ENCODE measurements at regions not wholly inside any gene's neighbourhood (a gene's known extent, or its start where the extent isn't known, plus 50 kb on each side); places are given as distances from the start of the nearest gene placed in this dataset.

DNA sequence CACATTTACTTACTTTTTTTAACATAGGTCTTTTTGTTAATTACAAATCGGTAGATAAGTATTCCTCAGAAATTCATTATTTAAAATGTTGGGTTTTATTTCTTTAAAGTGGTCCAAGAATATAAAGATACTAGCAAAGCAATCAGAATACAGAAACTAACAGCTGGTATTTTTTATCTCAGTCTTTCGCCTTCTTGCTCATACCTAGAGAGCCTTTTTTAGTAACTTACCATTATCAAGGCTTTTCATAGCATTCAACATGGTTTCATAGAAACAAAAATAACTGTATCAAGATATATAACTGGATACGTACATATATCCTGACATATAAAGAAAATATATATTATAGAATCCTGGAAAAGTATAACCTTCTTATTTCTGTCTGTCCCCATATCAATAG lies 227.8 kb upstream of the MIR17HG start (continued):
- TF ChIP-seq EZH2 (IDR thresholded peaks at IDR 0.05; ENCODE audit: low read depth, unreplicated experiment) (no peak), EZH2phosphoT487 (IDR thresholded peaks at IDR 0.05; ENCODE audit: unreplicated experiment) (no peak), STAT1 (IDR thresholded peaks at IDR 0.05; ENCODE audit: unreplicated experiment) (no peak), CREB1 (CRISPR knock-in tag; IDR thresholded peaks at IDR 0.05; ENCODE audit: low read depth) (no peak)
- TF ChIP-seq, protein P1, sequence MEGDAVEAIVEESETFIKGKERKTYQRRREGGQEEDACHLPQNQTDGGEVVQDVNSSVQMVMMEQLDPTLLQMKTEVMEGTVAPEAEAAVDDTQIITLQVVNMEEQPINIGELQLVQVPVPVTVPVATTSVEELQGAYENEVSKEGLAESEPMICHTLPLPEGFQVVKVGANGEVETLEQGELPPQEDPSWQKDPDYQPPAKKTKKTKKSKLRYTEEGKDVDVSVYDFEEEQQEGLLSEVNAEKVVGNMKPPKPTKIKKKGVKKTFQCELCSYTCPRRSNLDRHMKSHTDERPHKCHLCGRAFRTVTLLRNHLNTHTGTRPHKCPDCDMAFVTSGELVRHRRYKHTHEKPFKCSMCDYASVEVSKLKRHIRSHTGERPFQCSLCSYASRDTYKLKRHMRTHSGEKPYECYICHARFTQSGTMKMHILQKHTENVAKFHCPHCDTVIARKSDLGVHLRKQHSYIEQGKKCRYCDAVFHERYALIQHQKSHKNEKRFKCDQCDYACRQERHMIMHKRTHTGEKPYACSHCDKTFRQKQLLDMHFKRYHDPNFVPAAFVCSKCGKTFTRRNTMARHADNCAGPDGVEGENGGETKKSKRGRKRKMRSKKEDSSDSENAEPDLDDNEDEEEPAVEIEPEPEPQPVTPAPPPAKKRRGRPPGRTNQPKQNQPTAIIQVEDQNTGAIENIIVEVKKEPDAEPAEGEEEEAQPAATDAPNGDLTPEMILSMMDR (conservative IDR thresholded peaks at IDR 0.05; ENCODE audit: low read depth in 2 of 2): no peak

DNA sequence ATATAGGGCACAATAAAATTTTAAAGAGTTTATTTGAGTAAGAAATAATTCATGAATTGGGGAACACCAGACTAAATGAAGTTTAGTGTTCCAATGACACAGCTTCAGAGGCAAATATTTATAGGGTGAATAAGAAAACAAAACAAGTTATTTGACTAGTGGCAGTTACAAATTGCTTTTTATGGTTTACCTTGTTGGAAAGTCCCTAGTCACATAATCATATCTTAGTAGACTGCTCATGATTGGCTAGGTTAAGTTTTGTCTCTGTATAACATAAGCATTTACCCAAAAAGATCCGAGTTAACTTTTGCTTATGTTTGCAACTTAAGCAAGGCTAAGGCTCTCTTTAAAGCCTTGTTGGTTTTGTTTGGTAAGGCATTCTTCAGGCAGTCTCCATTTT lies 224.7 kb upstream of the MIR17HG start:
- Histone ChIP-seq H3K4me1 (ENCODE audit: insufficient read depth) (peaks cover 14% of the 10 kb centered on the region), H3K4me2 (no peak overlapping the region), H3K9me2 (ENCODE audit: insufficient read depth) (no peaks in the 10 kb centered on the region), H3K79me2 (replicated peaks; ENCODE audit: insufficient read depth) (no peaks in the 10 kb centered on the region), H3F3A (replicated peaks; ENCODE audit: low read depth) (no peaks in the 10 kb centered on the region), H4K20me1 (replicated peaks; ENCODE audit: insufficient read depth) (no peaks in the 10 kb centered on the region), H3K36me3 (ENCODE audit: insufficient read depth) (no peaks in the 10 kb centered on the region), H3K27ac (ENCODE audit: low read depth) (no peak overlapping the region), H2AFZ (no peak overlapping the region), H3K4me3 (no peak overlapping the region), H3K27me3 (ENCODE audit: insufficient read depth) (no peaks in the 10 kb centered on the region)
- H3K27ac Mint-ChIP-seq: no peak overlapping the region
- no peak overlapping the region for H3K4me3 Mint-ChIP-seq
- ATAC-seq (no peak), DNase-seq (ENCODE audit: low spot score) (no peak)
- H3K9me3 Mint-ChIP-seq: no peaks in the 10 kb centered on the region
- no peaks in the 10 kb centered on the region for H3K36me3 Mint-ChIP-seq (ENCODE audit: low read depth)
- peaks cover 21% of the 10 kb centered on the region for H3K4me1 Mint-ChIP-seq
- H3K27me3 Mint-ChIP-seq (ENCODE audit: insufficient read depth, low read depth, poor library complexity): no peaks in the 10 kb centered on the region
- TF ChIP-seq EZH2 (IDR thresholded peaks at IDR 0.05; ENCODE audit: low read depth, unreplicated experiment): no peak
- no peak for TF ChIP-seq JUNB (IDR thresholded peaks at IDR 0.05; ENCODE audit: unreplicated experiment)
- TF ChIP-seq, protein P2, sequence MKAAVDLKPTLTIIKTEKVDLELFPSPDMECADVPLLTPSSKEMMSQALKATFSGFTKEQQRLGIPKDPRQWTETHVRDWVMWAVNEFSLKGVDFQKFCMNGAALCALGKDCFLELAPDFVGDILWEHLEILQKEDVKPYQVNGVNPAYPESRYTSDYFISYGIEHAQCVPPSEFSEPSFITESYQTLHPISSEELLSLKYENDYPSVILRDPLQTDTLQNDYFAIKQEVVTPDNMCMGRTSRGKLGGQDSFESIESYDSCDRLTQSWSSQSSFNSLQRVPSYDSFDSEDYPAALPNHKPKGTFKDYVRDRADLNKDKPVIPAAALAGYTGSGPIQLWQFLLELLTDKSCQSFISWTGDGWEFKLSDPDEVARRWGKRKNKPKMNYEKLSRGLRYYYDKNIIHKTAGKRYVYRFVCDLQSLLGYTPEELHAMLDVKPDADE (IDR thresholded peaks at IDR 0.05): no peak
- TF ChIP-seq, protein P1 (conservative IDR thresholded peaks at IDR 0.05; ENCODE audit: low read depth in 2 of 2): no peak
- TF ChIP-seq NANOG (IDR thresholded peaks at IDR 0.05; ENCODE audit: borderline replicate concordance): no peak
- TF ChIP-seq ZNF331 (CRISPR knock-in tag; IDR thresholded peaks at IDR 0.05; ENCODE audit: low read depth): no peak
- TF ChIP-seq CREB1 (CRISPR knock-in tag; IDR thresholded peaks at IDR 0.05; ENCODE audit: low read depth): no peak
- TF ChIP-seq, protein P3, sequence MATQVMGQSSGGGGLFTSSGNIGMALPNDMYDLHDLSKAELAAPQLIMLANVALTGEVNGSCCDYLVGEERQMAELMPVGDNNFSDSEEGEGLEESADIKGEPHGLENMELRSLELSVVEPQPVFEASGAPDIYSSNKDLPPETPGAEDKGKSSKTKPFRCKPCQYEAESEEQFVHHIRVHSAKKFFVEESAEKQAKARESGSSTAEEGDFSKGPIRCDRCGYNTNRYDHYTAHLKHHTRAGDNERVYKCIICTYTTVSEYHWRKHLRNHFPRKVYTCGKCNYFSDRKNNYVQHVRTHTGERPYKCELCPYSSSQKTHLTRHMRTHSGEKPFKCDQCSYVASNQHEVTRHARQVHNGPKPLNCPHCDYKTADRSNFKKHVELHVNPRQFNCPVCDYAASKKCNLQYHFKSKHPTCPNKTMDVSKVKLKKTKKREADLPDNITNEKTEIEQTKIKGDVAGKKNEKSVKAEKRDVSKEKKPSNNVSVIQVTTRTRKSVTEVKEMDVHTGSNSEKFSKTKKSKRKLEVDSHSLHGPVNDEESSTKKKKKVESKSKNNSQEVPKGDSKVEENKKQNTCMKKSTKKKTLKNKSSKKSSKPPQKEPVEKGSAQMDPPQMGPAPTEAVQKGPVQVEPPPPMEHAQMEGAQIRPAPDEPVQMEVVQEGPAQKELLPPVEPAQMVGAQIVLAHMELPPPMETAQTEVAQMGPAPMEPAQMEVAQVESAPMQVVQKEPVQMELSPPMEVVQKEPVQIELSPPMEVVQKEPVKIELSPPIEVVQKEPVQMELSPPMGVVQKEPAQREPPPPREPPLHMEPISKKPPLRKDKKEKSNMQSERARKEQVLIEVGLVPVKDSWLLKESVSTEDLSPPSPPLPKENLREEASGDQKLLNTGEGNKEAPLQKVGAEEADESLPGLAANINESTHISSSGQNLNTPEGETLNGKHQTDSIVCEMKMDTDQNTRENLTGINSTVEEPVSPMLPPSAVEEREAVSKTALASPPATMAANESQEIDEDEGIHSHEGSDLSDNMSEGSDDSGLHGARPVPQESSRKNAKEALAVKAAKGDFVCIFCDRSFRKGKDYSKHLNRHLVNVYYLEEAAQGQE (IDR thresholded peaks at IDR 0.05; ENCODE audit: unreplicated experiment): no peak

Data from GM23338 (cell line).